ENCODE measurements at regions not wholly inside any gene's neighbourhood (a gene's known extent, or its start where the extent isn't known, plus 50 kb on each side); places are given as distances from the start of the nearest gene placed in this dataset.

DNA sequence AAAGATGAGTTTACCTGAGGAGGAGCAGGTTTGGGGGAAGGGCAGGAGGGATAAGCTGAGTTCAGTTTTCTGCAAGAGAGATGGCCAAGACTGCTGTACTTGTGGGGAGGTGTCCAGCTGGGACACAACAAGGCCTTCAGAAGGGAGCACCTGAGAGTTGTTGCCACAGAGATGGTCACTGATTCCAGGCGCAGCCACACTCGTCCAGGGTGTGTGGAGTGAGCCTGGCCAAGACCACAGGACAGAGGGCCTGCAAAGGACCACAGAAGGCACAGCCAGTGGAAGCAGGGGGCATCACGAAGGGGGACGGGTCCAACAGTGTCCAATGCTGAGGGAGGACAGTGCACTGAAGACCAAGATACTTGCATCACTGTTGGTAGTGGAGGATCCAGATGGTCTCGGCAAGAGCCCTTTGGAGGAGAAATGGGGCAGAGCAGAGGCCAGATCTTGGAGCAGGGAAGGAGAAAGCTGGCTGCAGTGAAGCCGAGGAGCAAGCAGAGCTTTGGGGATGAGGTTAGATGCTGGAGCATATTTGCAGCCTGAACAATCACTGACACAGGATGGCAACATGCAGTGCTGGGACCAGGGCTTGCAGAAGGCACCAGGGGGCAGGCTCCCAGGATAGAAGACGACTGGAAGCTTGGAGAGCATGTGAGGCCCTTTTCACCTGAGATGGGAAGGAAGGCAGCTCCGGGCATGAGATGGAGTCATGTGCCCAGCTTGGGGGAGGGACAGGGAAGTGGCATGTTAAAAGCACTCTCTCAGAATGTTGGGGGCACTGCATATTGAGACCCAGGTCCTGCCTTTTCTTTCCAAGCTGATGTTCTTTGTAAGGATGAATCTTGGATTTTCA is 214.0 kb downstream of the CYP26B1 start:
- TF ChIP-seq FOXP2 (optimal IDR thresholded peaks at IDR 0.05; ENCODE audit: borderline replicate concordance, extremely low read depth, extremely low read length, insufficient read depth) (no peak), TAF1 (IDR thresholded peaks at IDR 0.05; ENCODE audit: borderline replicate concordance, insufficient read depth, low read length) (no peak)
- TF ChIP-seq, protein P1, sequence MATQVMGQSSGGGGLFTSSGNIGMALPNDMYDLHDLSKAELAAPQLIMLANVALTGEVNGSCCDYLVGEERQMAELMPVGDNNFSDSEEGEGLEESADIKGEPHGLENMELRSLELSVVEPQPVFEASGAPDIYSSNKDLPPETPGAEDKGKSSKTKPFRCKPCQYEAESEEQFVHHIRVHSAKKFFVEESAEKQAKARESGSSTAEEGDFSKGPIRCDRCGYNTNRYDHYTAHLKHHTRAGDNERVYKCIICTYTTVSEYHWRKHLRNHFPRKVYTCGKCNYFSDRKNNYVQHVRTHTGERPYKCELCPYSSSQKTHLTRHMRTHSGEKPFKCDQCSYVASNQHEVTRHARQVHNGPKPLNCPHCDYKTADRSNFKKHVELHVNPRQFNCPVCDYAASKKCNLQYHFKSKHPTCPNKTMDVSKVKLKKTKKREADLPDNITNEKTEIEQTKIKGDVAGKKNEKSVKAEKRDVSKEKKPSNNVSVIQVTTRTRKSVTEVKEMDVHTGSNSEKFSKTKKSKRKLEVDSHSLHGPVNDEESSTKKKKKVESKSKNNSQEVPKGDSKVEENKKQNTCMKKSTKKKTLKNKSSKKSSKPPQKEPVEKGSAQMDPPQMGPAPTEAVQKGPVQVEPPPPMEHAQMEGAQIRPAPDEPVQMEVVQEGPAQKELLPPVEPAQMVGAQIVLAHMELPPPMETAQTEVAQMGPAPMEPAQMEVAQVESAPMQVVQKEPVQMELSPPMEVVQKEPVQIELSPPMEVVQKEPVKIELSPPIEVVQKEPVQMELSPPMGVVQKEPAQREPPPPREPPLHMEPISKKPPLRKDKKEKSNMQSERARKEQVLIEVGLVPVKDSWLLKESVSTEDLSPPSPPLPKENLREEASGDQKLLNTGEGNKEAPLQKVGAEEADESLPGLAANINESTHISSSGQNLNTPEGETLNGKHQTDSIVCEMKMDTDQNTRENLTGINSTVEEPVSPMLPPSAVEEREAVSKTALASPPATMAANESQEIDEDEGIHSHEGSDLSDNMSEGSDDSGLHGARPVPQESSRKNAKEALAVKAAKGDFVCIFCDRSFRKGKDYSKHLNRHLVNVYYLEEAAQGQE (IDR thresholded peaks at IDR 0.05; ENCODE audit: insufficient read depth in 1 of 2, low read depth in 2 of 2, low read length in 2 of 2) = no peak

DNA sequence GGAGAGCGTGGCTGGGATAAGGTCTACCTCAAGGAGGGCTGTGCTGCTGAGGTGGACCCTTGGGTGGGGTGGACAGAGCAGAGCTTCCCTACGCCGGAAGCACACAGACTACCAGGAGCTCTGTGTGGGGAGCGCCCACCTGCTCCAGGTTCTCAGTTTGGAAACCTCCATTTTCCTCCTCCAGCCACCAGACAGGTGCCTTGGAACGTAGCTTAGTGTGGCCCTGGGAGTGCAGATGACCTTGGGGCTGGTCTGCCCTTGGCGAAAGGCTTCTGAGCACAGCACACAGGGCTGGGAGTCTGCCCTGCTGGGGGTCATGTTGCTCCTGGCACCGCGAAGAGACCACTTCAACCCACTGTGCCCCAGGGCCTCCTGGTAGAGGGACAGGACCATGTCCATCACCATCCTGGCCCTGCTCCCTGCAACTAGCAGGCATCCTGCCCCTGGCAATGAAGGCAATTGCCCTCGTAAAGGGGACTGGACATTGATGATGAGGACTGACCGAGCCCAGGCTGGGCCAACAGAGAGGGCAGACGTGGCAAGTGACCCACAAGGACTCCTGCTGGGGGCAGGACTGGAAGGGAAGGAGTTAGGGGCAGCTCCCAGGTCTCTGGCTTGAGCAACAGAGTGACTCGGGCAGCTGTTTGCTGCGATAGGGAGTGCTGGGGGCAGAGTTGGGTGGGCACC is 214.7 kb downstream of the CYP26B1 start:
- TF ChIP-seq SIN3A (IDR thresholded peaks at IDR 0.05; ENCODE audit: borderline replicate concordance, insufficient read depth, low read length) = no peak
- TF ChIP-seq, protein P1 (IDR thresholded peaks at IDR 0.05; ENCODE audit: insufficient read depth in 1 of 2, low read depth in 2 of 2, low read length in 2 of 2) = no peak
- no peak for TF ChIP-seq TAF1 (IDR thresholded peaks at IDR 0.05; ENCODE audit: borderline replicate concordance, insufficient read depth, low read length)
- no peak for TF ChIP-seq POLR2AphosphoS5 (IDR thresholded peaks at IDR 0.05; ENCODE audit: low read depth, low read length)
- TF ChIP-seq FOXP2 (optimal IDR thresholded peaks at IDR 0.05; ENCODE audit: borderline replicate concordance, extremely low read depth, extremely low read length, insufficient read depth) = no peak

DNA sequence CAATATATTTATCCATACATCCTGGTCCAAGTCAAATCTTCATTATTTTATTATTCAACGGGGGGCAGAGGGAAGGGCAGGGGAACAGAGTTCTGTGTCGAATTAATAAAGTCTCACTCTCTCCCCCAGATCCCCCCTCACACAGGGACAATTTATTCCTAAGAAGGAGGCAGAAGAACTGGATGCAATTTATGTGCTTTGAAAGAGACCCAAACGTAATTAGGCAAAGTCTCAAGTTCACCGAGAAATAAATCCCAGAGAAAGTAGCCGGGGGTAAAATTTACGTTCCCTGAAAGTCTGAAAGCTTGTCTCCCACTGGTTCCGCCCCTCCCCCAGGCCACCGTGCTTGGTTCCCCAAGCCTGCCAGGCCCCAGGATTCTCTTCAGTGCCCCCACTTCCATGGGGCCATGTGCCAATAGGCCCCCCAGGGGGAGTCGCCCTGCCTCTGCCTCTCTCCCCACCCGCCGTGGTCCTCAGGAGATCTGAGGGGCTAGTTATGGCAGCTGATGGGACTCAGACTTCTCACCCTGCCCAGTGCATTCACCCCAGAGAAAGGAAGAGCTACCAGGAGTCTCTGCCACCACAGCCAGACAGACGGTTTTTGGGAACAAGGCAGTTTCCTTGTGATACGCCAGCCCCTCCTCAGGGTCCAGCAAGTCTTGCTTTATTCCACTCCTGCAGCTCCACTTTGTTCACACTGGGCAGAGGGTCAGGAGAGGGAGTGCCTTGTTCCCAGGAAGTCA is 215.5 kb downstream of the CYP26B1 start:
- TF ChIP-seq POLR2AphosphoS5 (IDR thresholded peaks at IDR 0.05; ENCODE audit: low read depth, low read length) = no peak
- TF ChIP-seq FOXP2 (optimal IDR thresholded peaks at IDR 0.05; ENCODE audit: borderline replicate concordance, extremely low read depth, extremely low read length, insufficient read depth) = no peak
- TF ChIP-seq, protein P1 (IDR thresholded peaks at IDR 0.05; ENCODE audit: insufficient read depth in 1 of 2, low read depth in 2 of 2, low read length in 2 of 2) = no peak
- no peak for TF ChIP-seq SIN3A (IDR thresholded peaks at IDR 0.05; ENCODE audit: borderline replicate concordance, insufficient read depth, low read length)
- TF ChIP-seq TAF1 (IDR thresholded peaks at IDR 0.05; ENCODE audit: borderline replicate concordance, insufficient read depth, low read length) = no peak

DNA sequence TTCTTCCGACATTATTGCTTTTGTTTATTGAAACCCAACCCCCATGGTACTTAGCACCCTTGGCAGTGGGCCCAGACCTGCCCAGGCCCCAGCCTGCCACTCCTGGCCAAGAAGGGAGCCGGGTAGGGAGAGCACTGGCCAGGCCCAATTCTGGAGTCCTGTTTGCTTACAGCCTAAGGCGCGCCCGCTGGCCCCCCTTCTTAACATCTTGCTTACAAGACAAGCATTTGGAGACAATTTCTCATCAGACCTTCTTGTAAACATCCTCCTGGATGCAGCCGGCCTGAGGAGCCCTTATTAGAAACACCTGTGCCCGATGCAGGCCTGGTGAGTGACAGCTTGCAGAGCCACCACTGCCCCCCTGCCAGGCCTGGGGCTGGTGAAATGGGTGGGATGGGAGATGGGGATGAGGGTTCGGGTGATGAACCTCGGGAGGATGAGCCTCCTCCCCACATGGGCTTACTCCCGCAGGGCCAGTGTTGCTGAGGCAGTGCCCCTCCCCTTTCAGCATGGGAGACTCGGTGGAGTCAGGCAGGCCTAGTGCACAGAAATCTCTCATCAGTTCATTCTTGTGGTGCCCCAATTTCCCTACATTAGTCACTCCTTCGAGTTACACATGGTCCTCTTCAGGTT is 217.5 kb downstream of the CYP26B1 start:
- TF ChIP-seq SIN3A (IDR thresholded peaks at IDR 0.05; ENCODE audit: borderline replicate concordance, insufficient read depth, low read length) = no peak
- TF ChIP-seq, protein P1 (IDR thresholded peaks at IDR 0.05; ENCODE audit: insufficient read depth in 1 of 2, low read depth in 2 of 2, low read length in 2 of 2) = no peak
- no peak for TF ChIP-seq TAF1 (IDR thresholded peaks at IDR 0.05; ENCODE audit: borderline replicate concordance, insufficient read depth, low read length)
- TF ChIP-seq POLR2AphosphoS5 (IDR thresholded peaks at IDR 0.05; ENCODE audit: low read depth, low read length) = no peak
- TF ChIP-seq FOXP2 (optimal IDR thresholded peaks at IDR 0.05; ENCODE audit: borderline replicate concordance, extremely low read depth, extremely low read length, insufficient read depth) = no peak
